HCT116 (cell line): ENCODE measurements at regions not wholly inside any gene's neighbourhood (a gene's known extent, or its start where the extent isn't known, plus 50 kb on each side); places are given as distances from the start of the nearest gene placed in this dataset.

Experiments
- ATAC-seq: fragments of 200-7000 bp; cut with Tn5 transposase; 2 replicates; pipeline ENCODE4 v1.9.1; 2020; ENCODE audit warnings: mild to moderate bottlenecking, moderate library complexity
- BruUV-seq: library from RNA; stranded (reverse); fragments of 400-500 nt; replicated peaks from 2 replicates; lab custom pipeline; 2021; lab: Mats Ljungman, UMichigan
- CTCF ChIA-PET: fragments of 300-600 bp; sonication (Branson Sonifier 250); formaldehyde crosslinking; loops from one replicate; lab custom pipeline; 2021; ENCODE audit warnings: antibody characterized with exemption; lab: Charles Lee
- POLR2A ChIA-PET: fragments of 300-600, 350-600 bp; sonication (Branson Sonifier 250); formaldehyde crosslinking; loops from one replicate; lab custom pipeline; 2021; ENCODE audit warnings: antibody characterized with exemption; lab: Charles Lee
- RAD21 ChIA-PET, 2 experiments: fragments of 300-600 bp; sonication (Branson Sonifier 250); formaldehyde crosslinking; loops; one replicate each; lab custom pipeline; 2023; ENCODE audit warnings: low total read pairs in 2 of 2; ENCODE audit not compliant: uncharacterized antibody in 2 of 2, unreplicated experiment in 2 of 2, low non-redundant PET in 1 of 2; lab: Charles Lee
- DNase-seq: peaks from one replicate; pipeline ENCODE4 v3.0.0-alpha.2; 2010; ENCODE audit warnings: low read depth, low spot score
- H2AFZ ChIP-seq: fragments of 200-600 bp; shearing (Covaris generic), sonication (generic); 2 replicates; pipeline ENCODE4 v1.6.1; 2017; ENCODE audit warnings: low read depth, mixed run types, mixed read lengths, antibody characterized with exemption, low read length; ENCODE audit not compliant: poor library complexity, severe bottlenecking
- H3K27ac ChIP-seq: 2 replicates; pipeline ENCODE4 v1.5.1; 2012; ENCODE audit warnings: low read depth, low read length
- H3K27me3 ChIP-seq: fragments of 200-600 bp; sonication (generic); 2 replicates; pipeline ENCODE4 v1.6.1; 2016; ENCODE audit warnings: mixed run types, low read length, mixed read lengths; ENCODE audit not compliant: insufficient read depth
- H3K36me3 ChIP-seq, 2 experiments: fragments of 200-500 bp in 1 of 2; fragments of 200-600 bp in 1 of 2; sonication (Bioruptor generic) in 1 of 2; sonication (generic) in 1 of 2; 2 replicates each; pipeline versions ENCODE4 v1.5.1 to v1.6.1; 2014 to 2016; ENCODE audit warnings: low read length in 2 of 2, inconsistent platforms in 1 of 2, mixed read lengths in 1 of 2, mixed run types in 1 of 2; ENCODE audit not compliant: insufficient read depth in 2 of 2, control insufficient read depth in 1 of 2
- H3K4me1 ChIP-seq, 2 experiments: fragments of 200-600 bp in 1 of 2; sonication (generic) in 1 of 2; 2 replicates each; pipeline versions ENCODE4 v1.5.1 to v1.6.1; 2012 to 2017; ENCODE audit warnings: low read length in 2 of 2, inconsistent platforms in 1 of 2, mild to moderate bottlenecking in 1 of 2, mixed read lengths in 1 of 2, mixed run types in 1 of 2, moderate library complexity in 1 of 2; ENCODE audit not compliant: insufficient read depth in 2 of 2, control insufficient read depth in 1 of 2
- H3K4me2 ChIP-seq: fragments of 200-600 bp; sonication (generic); 2 replicates; pipeline ENCODE4 v1.6.1; 2017; ENCODE audit warnings: mixed run types, low read length, mixed read lengths
- H3K4me3 ChIP-seq, 2 experiments: fragments of 200-600 bp in 1 of 2; sonication (generic) in 1 of 2; replicated peaks in 1 of 2; 2 replicates each; pipeline ENCODE4 v1.5.1; 2011 to 2016; ENCODE audit warnings: low read length in 2 of 2, control low read depth in 1 of 2, low read depth in 1 of 2, mild to moderate bottlenecking in 1 of 2, mixed read lengths in 1 of 2, mixed run types in 1 of 2
- H3K79me2 ChIP-seq: fragments of 200-600 bp; sonication (generic); 2 replicates; pipeline ENCODE4 v1.6.1; 2017; ENCODE audit warnings: mild to moderate bottlenecking, mixed run types, low read length, moderate library complexity, mixed read lengths; ENCODE audit not compliant: insufficient read depth
- H3K9ac ChIP-seq: fragments of 200-600 bp; sonication (generic); 2 replicates; pipeline ENCODE4 v1.6.1; 2016; ENCODE audit warnings: low read length, mixed read lengths
- H3K9me2 ChIP-seq: fragments of 200-600 bp; sonication (generic), shearing (Covaris generic); 2 replicates; pipeline ENCODE4 v1.6.1; 2017; ENCODE audit warnings: mixed run types, mild to moderate bottlenecking, moderate library complexity; ENCODE audit not compliant: insufficient read depth
- H3K9me3 ChIP-seq, 2 experiments: fragments of 200-500 bp in 1 of 2; fragments of 200-600 bp in 1 of 2; sonication (Bioruptor generic) in 1 of 2; sonication (generic) in 1 of 2; 2 replicates each; pipeline ENCODE4 v1.6.1; 2014 to 2017; ENCODE audit warnings: low read length in 2 of 2, mixed read lengths in 2 of 2, inconsistent platforms in 1 of 2, low read depth in 1 of 2, mild to moderate bottlenecking in 1 of 2, mixed run types in 1 of 2, moderate library complexity in 1 of 2; ENCODE audit not compliant: control insufficient read depth in 1 of 2, insufficient read depth in 1 of 2
- H4K20me1 ChIP-seq: fragments of 200-600 bp; sonication (generic), shearing (Covaris generic); 2 replicates; pipeline ENCODE4 v1.6.1; 2017; ENCODE audit warnings: mixed run types, mild to moderate bottlenecking, moderate library complexity; ENCODE audit not compliant: insufficient read depth
- CEBPB ChIP-seq: IDR thresholded peaks from 2 replicates; pipeline ENCODE4 v1.6.1; 2012; ENCODE audit warnings: low read depth
- EZH2 ChIP-seq: fragments of 200-600 bp; sonication (generic); IDR thresholded peaks from 2 replicates; pipeline ENCODE4 v1.6.1; 2017; ENCODE audit warnings: antibody characterized with exemption, mixed run types
- FOSL1 ChIP-seq: IDR thresholded peaks from 2 replicates; pipeline ENCODE4 v1.6.1; 2012; ENCODE audit warnings: low read depth
- JUND ChIP-seq: IDR thresholded peaks from 2 replicates; pipeline ENCODE4 v1.6.1; 2012
- POLR2A ChIP-seq: IDR thresholded peaks from 2 replicates; pipeline ENCODE4 v1.7.0; 2011; ENCODE audit warnings: borderline replicate concordance; ENCODE audit not compliant: insufficient read depth, insufficient read length; ENCODE audit errors: extremely low read depth
- SIN3A ChIP-seq: IDR thresholded peaks from 2 replicates; pipeline ENCODE4 v1.6.1; 2012; ENCODE audit warnings: low read depth
- SP1 ChIP-seq: IDR thresholded peaks from 2 replicates; pipeline ENCODE4 v1.6.1; 2012; ENCODE audit warnings: low read depth
- SRF ChIP-seq: IDR thresholded peaks from 2 replicates; pipeline ENCODE4 v1.6.1; 2012; ENCODE audit warnings: low read depth
- TCF7L2 ChIP-seq: IDR thresholded peaks from 2 replicates; pipeline ENCODE4 v1.7.0; 2011; ENCODE audit warnings: borderline replicate concordance, inconsistent platforms; ENCODE audit not compliant: insufficient read depth, insufficient read length; ENCODE audit errors: extremely low read depth
- YY1 ChIP-seq: IDR thresholded peaks from 2 replicates; pipeline ENCODE4 v1.6.1; 2011; ENCODE audit warnings: low read length, low read depth, moderate library complexity, mild to moderate bottlenecking; ENCODE audit not compliant: insufficient replicate concordance; ENCODE audit errors: extremely low read depth
- ZFX ChIP-seq: fragments of 450-650 bp; IDR thresholded peaks from 2 replicates; pipeline ENCODE4 v1.6.1; 2017
- intact Hi-C: fragments of 100-400 bp; cut with micrococcal nuclease; formaldehyde crosslinking; loops from 2 replicates; pipeline ENCODE4 v1.10.0; 2022
- TF ChIP-seq, protein P1 (sequence below): IDR thresholded peaks from 2 replicates; pipeline ENCODE4 v1.6.1; 2012; ENCODE audit warnings: low read depth
- TF ChIP-seq, protein P2 (sequence below): IDR thresholded peaks from 2 replicates; pipeline ENCODE4 v1.6.1; 2011; ENCODE audit warnings: mild to moderate bottlenecking, low read length, moderate library complexity; ENCODE audit not compliant: insufficient replicate concordance; ENCODE audit errors: extremely low read depth
- TF ChIP-seq, protein P3 (sequence below): IDR thresholded peaks from 2 replicates; pipeline ENCODE4 v1.6.1; 2012
- TF ChIP-seq, protein P4 (sequence below), 3 experiments: fragments of 200-600 bp in 1 of 3; sonication (generic) in 1 of 3; IDR thresholded peaks in 2 of 3; conservative IDR thresholded peaks in 1 of 3; 2 replicates each; pipeline ENCODE4 v1.5.1; 2012 to 2017; ENCODE audit warnings: low read depth in 2 of 3, low read length in 2 of 3, antibody characterized with exemption in 1 of 3, borderline replicate concordance in 1 of 3, control low read depth in 1 of 3, mild to moderate bottlenecking in 1 of 3, mixed read lengths in 1 of 3, mixed run types in 1 of 3, moderate library complexity in 1 of 3; ENCODE audit not compliant: insufficient read depth in 1 of 3

DNA sequence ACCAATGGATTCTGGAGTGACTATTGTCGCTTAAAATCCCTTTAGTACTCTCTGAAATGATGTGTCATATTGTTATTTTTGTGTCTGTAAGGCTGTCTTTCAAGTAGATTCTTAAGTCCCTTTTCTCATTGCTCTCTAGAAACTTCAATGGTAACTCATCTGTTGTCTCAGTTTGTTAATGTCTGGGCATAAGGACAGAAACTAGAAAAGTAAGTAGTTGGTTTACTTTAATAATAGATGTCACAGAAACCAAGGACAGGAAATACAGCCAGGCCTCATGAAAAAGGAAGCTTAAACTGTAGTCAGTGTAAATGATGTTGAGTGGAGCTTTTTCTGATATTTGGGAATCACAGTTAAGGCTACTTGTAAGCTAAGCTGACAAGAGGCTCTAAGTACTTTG, 730.2 kb upstream of the DPPA4 start:
- DNase-seq (no peak), ATAC-seq (no peak)
- BruUV-seq, result no TSS peak
- RAD21 ChIA-PET, result no interaction called here
- H3K27ac ChIP-seq, result no peak overlapping the region
- H3K36me3 ChIP-seq, result no peaks in the 10 kb centered on the region
- no peaks in the 10 kb centered on the region for H3K9me2 ChIP-seq
- H3K79me2 ChIP-seq, result no peaks in the 10 kb centered on the region
- CTCF ChIA-PET, result interaction anchor here (1.3 kb wide), 1 partner anchor 247 kb away, joined by 4 read pairs; no protein-coding TSS in a partner anchor
- TF ChIP-seq SIN3A (no peak), CEBPB (no peak), TCF7L2 (no peak), ZFX (no peak), EZH2 (no peak), POLR2A (no peak), JUND (no peak), YY1 (no peak), SP1 (no peak), FOSL1 (no peak), SRF (no peak)
- TF ChIP-seq, protein P1, sequence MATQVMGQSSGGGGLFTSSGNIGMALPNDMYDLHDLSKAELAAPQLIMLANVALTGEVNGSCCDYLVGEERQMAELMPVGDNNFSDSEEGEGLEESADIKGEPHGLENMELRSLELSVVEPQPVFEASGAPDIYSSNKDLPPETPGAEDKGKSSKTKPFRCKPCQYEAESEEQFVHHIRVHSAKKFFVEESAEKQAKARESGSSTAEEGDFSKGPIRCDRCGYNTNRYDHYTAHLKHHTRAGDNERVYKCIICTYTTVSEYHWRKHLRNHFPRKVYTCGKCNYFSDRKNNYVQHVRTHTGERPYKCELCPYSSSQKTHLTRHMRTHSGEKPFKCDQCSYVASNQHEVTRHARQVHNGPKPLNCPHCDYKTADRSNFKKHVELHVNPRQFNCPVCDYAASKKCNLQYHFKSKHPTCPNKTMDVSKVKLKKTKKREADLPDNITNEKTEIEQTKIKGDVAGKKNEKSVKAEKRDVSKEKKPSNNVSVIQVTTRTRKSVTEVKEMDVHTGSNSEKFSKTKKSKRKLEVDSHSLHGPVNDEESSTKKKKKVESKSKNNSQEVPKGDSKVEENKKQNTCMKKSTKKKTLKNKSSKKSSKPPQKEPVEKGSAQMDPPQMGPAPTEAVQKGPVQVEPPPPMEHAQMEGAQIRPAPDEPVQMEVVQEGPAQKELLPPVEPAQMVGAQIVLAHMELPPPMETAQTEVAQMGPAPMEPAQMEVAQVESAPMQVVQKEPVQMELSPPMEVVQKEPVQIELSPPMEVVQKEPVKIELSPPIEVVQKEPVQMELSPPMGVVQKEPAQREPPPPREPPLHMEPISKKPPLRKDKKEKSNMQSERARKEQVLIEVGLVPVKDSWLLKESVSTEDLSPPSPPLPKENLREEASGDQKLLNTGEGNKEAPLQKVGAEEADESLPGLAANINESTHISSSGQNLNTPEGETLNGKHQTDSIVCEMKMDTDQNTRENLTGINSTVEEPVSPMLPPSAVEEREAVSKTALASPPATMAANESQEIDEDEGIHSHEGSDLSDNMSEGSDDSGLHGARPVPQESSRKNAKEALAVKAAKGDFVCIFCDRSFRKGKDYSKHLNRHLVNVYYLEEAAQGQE, result no peak
- TF ChIP-seq, protein P2, sequence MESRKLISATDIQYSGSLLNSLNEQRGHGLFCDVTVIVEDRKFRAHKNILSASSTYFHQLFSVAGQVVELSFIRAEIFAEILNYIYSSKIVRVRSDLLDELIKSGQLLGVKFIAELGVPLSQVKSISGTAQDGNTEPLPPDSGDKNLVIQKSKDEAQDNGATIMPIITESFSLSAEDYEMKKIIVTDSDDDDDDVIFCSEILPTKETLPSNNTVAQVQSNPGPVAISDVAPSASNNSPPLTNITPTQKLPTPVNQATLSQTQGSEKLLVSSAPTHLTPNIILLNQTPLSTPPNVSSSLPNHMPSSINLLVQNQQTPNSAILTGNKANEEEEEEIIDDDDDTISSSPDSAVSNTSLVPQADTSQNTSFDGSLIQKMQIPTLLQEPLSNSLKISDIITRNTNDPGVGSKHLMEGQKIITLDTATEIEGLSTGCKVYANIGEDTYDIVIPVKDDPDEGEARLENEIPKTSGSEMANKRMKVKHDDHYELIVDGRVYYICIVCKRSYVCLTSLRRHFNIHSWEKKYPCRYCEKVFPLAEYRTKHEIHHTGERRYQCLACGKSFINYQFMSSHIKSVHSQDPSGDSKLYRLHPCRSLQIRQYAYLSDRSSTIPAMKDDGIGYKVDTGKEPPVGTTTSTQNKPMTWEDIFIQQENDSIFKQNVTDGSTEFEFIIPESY, result no peak
- TF ChIP-seq, protein P3, sequence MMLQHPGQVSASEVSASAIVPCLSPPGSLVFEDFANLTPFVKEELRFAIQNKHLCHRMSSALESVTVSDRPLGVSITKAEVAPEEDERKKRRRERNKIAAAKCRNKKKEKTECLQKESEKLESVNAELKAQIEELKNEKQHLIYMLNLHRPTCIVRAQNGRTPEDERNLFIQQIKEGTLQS, result no peak
- TF ChIP-seq, protein P4, sequence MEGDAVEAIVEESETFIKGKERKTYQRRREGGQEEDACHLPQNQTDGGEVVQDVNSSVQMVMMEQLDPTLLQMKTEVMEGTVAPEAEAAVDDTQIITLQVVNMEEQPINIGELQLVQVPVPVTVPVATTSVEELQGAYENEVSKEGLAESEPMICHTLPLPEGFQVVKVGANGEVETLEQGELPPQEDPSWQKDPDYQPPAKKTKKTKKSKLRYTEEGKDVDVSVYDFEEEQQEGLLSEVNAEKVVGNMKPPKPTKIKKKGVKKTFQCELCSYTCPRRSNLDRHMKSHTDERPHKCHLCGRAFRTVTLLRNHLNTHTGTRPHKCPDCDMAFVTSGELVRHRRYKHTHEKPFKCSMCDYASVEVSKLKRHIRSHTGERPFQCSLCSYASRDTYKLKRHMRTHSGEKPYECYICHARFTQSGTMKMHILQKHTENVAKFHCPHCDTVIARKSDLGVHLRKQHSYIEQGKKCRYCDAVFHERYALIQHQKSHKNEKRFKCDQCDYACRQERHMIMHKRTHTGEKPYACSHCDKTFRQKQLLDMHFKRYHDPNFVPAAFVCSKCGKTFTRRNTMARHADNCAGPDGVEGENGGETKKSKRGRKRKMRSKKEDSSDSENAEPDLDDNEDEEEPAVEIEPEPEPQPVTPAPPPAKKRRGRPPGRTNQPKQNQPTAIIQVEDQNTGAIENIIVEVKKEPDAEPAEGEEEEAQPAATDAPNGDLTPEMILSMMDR (IDR thresholded peaks at IDR 0.05 in 2 of 3, conservative IDR thresholded peaks at IDR 0.05 in 1 of 3; ENCODE audit: borderline replicate concordance in 1 of 3, insufficient read depth in 1 of 3, low read depth in 2 of 3, low read length in 2 of 3), result no peak
- no peak overlapping the region for H3K9ac ChIP-seq
- intact Hi-C loops, result no loop called here
- no peak overlapping the region for H3K4me2 ChIP-seq
- POLR2A ChIA-PET, result no interaction called here
- H4K20me1 ChIP-seq, result no peaks in the 10 kb centered on the region
- peak overlapping the region; percentile 13 for H2AFZ ChIP-seq
- no peaks in the 10 kb centered on the region for H3K9me3 ChIP-seq
- H3K4me3 ChIP-seq, result no peak overlapping the region
- H3K4me1 ChIP-seq, result no peaks in the 10 kb centered on the region
- no peaks in the 10 kb centered on the region for H3K27me3 ChIP-seq
